ENCODE measurements at regions not wholly inside any gene's neighbourhood (a gene's known extent, or its start where the extent isn't known, plus 50 kb on each side); places are given as distances from the start of the nearest gene placed in this dataset.

DNA sequence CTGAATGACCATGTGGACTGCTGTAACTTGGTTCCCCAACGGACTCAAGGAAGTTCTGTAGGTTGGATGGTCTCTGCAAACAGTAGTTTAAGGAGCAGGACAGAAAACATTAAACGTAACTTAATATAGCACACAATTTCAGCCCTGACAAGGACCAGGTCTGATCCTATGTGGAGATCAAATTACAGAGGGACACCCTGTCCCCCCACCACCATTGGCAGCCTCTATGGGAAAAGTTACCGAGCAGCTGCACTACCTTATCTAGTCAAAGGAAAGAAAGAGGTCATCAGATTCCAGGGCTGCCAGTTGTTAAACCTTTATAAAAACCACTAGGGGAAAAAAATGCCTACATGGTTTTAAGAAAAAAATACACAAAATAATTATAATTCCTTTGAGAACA, 191.5 kb upstream of the RSPO3 start:
- TF ChIP-seq CTCF (IDR thresholded peaks at IDR 0.05) (no peak), POLR2A (IDR thresholded peaks at IDR 0.05) (no peak)

All from esophagus squamous epithelium (tissue), 4 donors.